MCF 10A (cell line): ENCODE measurements at regions not wholly inside any gene's neighbourhood (a gene's known extent, or its start where the extent isn't known, plus 50 kb on each side); places are given as distances from the start of the nearest gene placed in this dataset.

Source experiments
- BruUV-seq: library from RNA; stranded (reverse); fragments of 400-500 nt; replicated peaks from 2 replicates; lab custom pipeline; 2021; lab: Mats Ljungman, UMichigan
- CTCF ChIA-PET: fragments of 300-600 bp; sonication (Branson Sonifier 250); formaldehyde crosslinking; extraction: SDS; loops from one replicate; lab custom pipeline; 2021; ENCODE audit warnings: antibody characterized with exemption, inconsistent platforms; lab: Yijun Ruan, JAX
- POLR2A ChIA-PET: fragments of 300-600, 350-650 bp; sonication (Branson Sonifier 250); formaldehyde crosslinking; extraction: SDS; loops from one replicate; lab custom pipeline; 2020; ENCODE audit warnings: antibody characterized with exemption, inconsistent platforms; lab: Yijun Ruan, JAX
- DNase-seq: peaks from one replicate; pipeline ENCODE4 v3.0.0-alpha.2; 2018; ENCODE audit not compliant: unreplicated experiment
- H3K27ac Mint-ChIP-seq: one replicate; pipeline ENCODE4 v1.8.0; 2022; ENCODE audit warnings: mild to moderate bottlenecking, low read depth, mixed read lengths; ENCODE audit not compliant: unreplicated experiment
- H3K27me3 Mint-ChIP-seq: one replicate; pipeline ENCODE4 v1.8.0; 2022; ENCODE audit warnings: mixed read lengths; ENCODE audit not compliant: insufficient read depth, unreplicated experiment
- H3K36me3 Mint-ChIP-seq: one replicate; pipeline ENCODE4 v1.8.0; 2022; ENCODE audit warnings: mild to moderate bottlenecking, moderate library complexity, mixed read lengths; ENCODE audit not compliant: insufficient read depth, unreplicated experiment
- H3K4me1 Mint-ChIP-seq: one replicate; pipeline ENCODE4 v1.8.0; 2022; ENCODE audit warnings: mixed read lengths; ENCODE audit not compliant: insufficient read depth, unreplicated experiment
- H3K4me3 Mint-ChIP-seq: one replicate; pipeline ENCODE4 v1.8.0; 2022; ENCODE audit warnings: mild to moderate bottlenecking, moderate library complexity, mixed read lengths; ENCODE audit not compliant: unreplicated experiment
- H3K9me3 Mint-ChIP-seq: one replicate; pipeline ENCODE4 v1.8.0; 2022; ENCODE audit warnings: mixed read lengths; ENCODE audit not compliant: unreplicated experiment
- CTCF ChIP-seq: fragments of 200-600 bp; IDR thresholded peaks from one replicate; pipeline ENCODE4 v1.8.0; 2022; ENCODE audit warnings: antibody characterized with exemption, mild to moderate bottlenecking; ENCODE audit not compliant: unreplicated experiment
- intact Hi-C: fragments of 100-400 bp; cut with micrococcal nuclease; formaldehyde crosslinking; loops from 2 replicates; pipeline ENCODE4 v1.14.1; 2022

GRCh38 chr14:51568366-51568765 lies 83.3 kb upstream of the FRMD6 start:
- POLR2A ChIA-PET: interaction anchor here (1.2 to 1.9 kb wide), 4 partner anchors 8 to 80 kb away, joined by 3 to 5 read pairs (median 3); no protein-coding TSS in a partner anchor
- intact Hi-C loops: no loop called here
- peaks cover 26% of the 10 kb centered on the region for H3K36me3 Mint-ChIP-seq
- CTCF ChIA-PET: interaction anchor here (1.0 kb wide), 1 partner anchor 8 kb away, joined by 3 read pairs; no protein-coding TSS in a partner anchor
- no peak overlapping the region for H3K4me3 Mint-ChIP-seq
- H3K9me3 Mint-ChIP-seq: no peaks in the 10 kb centered on the region
- no peaks in the 10 kb centered on the region for H3K27me3 Mint-ChIP-seq
- no peak overlapping the region for H3K27ac Mint-ChIP-seq
- no peak for DNase-seq
- no TSS peak for BruUV-seq
- H3K4me1 Mint-ChIP-seq: peaks cover 10% of the 10 kb centered on the region
- no peak for TF ChIP-seq CTCF

GRCh38 chr14:51573607-51574006 lies 78.1 kb upstream of the FRMD6 start:
- BruUV-seq: no TSS peak
- Mint-ChIP-seq H3K36me3 (peaks cover 42% of the 10 kb centered on the region), H3K27me3 (no peaks in the 10 kb centered on the region), H3K9me3 (no peaks in the 10 kb centered on the region), H3K4me1 (peaks cover 19% of the 10 kb centered on the region), H3K4me3 (no peak overlapping the region), H3K27ac (no peak overlapping the region)
- TF ChIP-seq CTCF: no peak
- intact Hi-C loops: no loop called here
- CTCF ChIA-PET: no interaction called here
- POLR2A ChIA-PET: no interaction called here
- no peak for DNase-seq

GRCh38 chr14:51574009-51574408 lies 77.7 kb upstream of the FRMD6 start:
- no peak for DNase-seq
- Mint-ChIP-seq H3K27me3 (no peaks in the 10 kb centered on the region), H3K36me3 (peaks cover 42% of the 10 kb centered on the region), H3K9me3 (no peaks in the 10 kb centered on the region), H3K4me3 (no peak overlapping the region), H3K4me1 (peaks cover 19% of the 10 kb centered on the region), H3K27ac (no peak overlapping the region)
- intact Hi-C loops: no loop called here
- POLR2A ChIA-PET: interaction anchor here (0.6 to 1.3 kb wide), 3 partner anchors 28 to 58 kb away, joined by 3 to 4 read pairs (median 3); no protein-coding TSS in a partner anchor
- TF ChIP-seq CTCF: no peak
- CTCF ChIA-PET: no interaction called here
- no TSS peak for BruUV-seq

- POLR2A ChIA-PET: interaction anchor here (0.6 to 1.4 kb wide), 4 partner anchors 10 to 41 kb away, joined by 3 to 4 read pairs (median 4); no protein-coding TSS in a partner anchor
- no peaks in the 10 kb centered on the region for H3K9me3 Mint-ChIP-seq
- TF ChIP-seq CTCF: no peak
- DNase-seq: no peak
- peaks cover 47% of the 10 kb centered on the region for H3K36me3 Mint-ChIP-seq
- CTCF ChIA-PET: interaction anchor here (1.2 kb wide), 1 partner anchor 292 kb away, joined by 4 read pairs; no protein-coding TSS in a partner anchor
- H3K27me3 Mint-ChIP-seq: no peaks in the 10 kb centered on the region
- BruUV-seq: no TSS peak
- H3K27ac Mint-ChIP-seq: no peak overlapping the region
- peaks cover 19% of the 10 kb centered on the region for H3K4me1 Mint-ChIP-seq
- intact Hi-C loops: no loop called here
- H3K4me3 Mint-ChIP-seq: no peak overlapping the region
Observed at GRCh38 chr14:51575349-51576116, 76.2 kb upstream of the FRMD6 start.
